Immature natural killer cell (primary cell): ENCODE measurements at regions not wholly inside any gene's neighbourhood (a gene's known extent, or its start where the extent isn't known, plus 50 kb on each side); places are given as distances from the start of the nearest gene placed in this dataset.

Source experiments
- DNase-seq, 3 donors: peaks; one replicate each; pipeline ENCODE4 v3.0.0; 2022; ENCODE audit warnings: mixed read lengths in 1 of 3
- H3K27ac Mint-ChIP-seq, 6 donors: one replicate each; pipeline ENCODE4 v1.8.0; 2020; ENCODE audit warnings: mixed read lengths in 6 of 6, mild to moderate bottlenecking in 5 of 6, inconsistent platforms in 4 of 6, moderate library complexity in 3 of 6
- H3K27me3 Mint-ChIP-seq, 3 donors: one replicate each; pipeline ENCODE4 v1.8.0; 2020 to 2021; ENCODE audit warnings: low read depth in 3 of 3, mild to moderate bottlenecking in 3 of 3, mixed read lengths in 3 of 3, moderate library complexity in 3 of 3, inconsistent platforms in 1 of 3
- H3K36me3 Mint-ChIP-seq, 3 donors: one replicate each; pipeline ENCODE4 v1.8.0; 2020; ENCODE audit warnings: mixed read lengths in 3 of 3, inconsistent platforms in 2 of 3, mild to moderate bottlenecking in 2 of 3
- H3K4me1 Mint-ChIP-seq, 2 donors: one replicate each; pipeline ENCODE4 v1.8.0; 2020; ENCODE audit warnings: inconsistent platforms in 2 of 2, mild to moderate bottlenecking in 2 of 2, mixed read lengths in 2 of 2, moderate library complexity in 1 of 2
- H3K4me3 Mint-ChIP-seq, 5 donors: one replicate each; pipeline ENCODE4 v1.8.0; 2020; ENCODE audit warnings: mild to moderate bottlenecking in 5 of 5, mixed read lengths in 5 of 5, inconsistent platforms in 3 of 5, moderate library complexity in 3 of 5
- H3K9me3 Mint-ChIP-seq, 6 donors: one replicate each; pipeline ENCODE4 v1.8.0; 2020; ENCODE audit warnings: mild to moderate bottlenecking in 6 of 6, mixed read lengths in 6 of 6, inconsistent platforms in 4 of 6, moderate library complexity in 3 of 6

DNA sequence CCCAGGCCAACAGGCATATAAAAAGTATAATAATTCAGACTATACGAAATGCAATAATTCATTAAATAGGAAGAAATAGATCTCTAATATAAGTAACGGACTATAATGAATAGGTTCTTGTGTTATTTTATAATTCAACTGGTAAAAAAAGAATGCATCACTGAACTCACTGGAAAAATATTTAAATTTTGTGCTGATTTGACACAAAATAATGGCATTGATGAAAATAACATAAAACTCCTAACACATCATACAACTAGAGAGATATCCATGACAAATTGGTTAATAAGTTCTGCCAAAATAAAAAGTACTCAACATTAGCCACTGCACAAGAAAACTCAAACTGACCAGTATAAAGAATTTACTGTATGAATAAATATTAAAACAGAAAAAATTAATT lies 57.1 kb upstream of the RAB4A start:
- H3K36me3 Mint-ChIP-seq, result no peaks in the 10 kb centered on the region

DNA sequence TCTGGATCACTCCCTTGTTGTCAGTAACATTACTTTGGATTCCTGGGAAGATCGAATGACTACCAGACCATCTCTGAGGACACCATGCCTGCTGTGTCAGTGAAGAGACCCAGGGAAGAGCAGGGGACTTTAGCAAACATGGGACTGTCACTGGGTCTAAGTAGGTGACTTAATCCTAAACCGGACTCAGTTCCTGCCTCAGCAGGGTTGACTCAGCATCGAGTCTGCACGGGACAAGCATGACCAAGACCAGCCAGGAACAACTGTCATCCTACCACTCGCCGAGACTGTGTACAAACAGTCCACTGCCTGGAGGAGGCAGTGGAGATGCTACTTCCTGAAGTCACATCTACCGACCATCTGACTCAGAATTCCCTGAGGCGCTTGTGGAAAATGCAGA lies 53.2 kb upstream of the RAB4A start:
- peaks cover 0 to 7% (median 2%) of the 10 kb centered on the region in 3 donors for H3K27me3 Mint-ChIP-seq
- no peaks in the 10 kb centered on the region for H3K36me3 Mint-ChIP-seq
- no peak overlapping the region for H3K4me3 Mint-ChIP-seq
- no peak for DNase-seq
- H3K27ac Mint-ChIP-seq, result no peak overlapping the region
- no peaks in the 10 kb centered on the region for H3K4me1 Mint-ChIP-seq
- no peaks in the 10 kb centered on the region for H3K9me3 Mint-ChIP-seq

More for the DNA sequence above, 57.1 kb upstream of the RAB4A start:
- peaks cover 0 to 7% (median 2%) of the 10 kb centered on the region in 3 donors for H3K27me3 Mint-ChIP-seq
- H3K9me3 Mint-ChIP-seq, result no peaks in the 10 kb centered on the region
- H3K4me3 Mint-ChIP-seq, result no peak overlapping the region
- DNase-seq, result no peak
- H3K27ac Mint-ChIP-seq, result no peak overlapping the region
- H3K4me1 Mint-ChIP-seq, result no peaks in the 10 kb centered on the region

DNA sequence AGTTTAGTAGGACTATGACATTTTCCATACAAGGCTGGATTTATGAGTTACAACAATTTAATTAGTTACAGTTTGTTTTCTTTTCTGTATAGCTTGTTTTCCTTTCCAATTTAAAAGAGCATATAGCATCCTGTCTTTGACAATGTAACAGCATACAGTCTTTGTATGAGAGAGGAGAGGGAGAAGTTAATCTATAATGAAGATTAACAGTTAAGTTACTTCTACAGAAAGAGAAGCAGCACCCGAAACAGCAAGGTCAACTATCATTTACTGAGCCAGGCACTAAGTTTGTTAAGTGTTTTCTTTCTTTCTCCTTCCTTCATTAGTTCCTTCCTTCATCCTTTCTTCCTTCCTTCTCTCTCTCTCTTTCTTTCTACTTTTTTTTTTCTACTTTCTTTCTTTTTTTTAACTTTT lies 52.3 kb upstream of the RAB4A start:
- DNase-seq, result no peak
- no peaks in the 10 kb centered on the region for H3K9me3 Mint-ChIP-seq
- H3K4me1 Mint-ChIP-seq, result no peaks in the 10 kb centered on the region
- H3K27me3 Mint-ChIP-seq, result peaks cover 0 to 7% (median 2%) of the 10 kb centered on the region in 3 donors
- H3K36me3 Mint-ChIP-seq, result no peaks in the 10 kb centered on the region
- no peak overlapping the region for H3K4me3 Mint-ChIP-seq
- no peak overlapping the region for H3K27ac Mint-ChIP-seq

DNA sequence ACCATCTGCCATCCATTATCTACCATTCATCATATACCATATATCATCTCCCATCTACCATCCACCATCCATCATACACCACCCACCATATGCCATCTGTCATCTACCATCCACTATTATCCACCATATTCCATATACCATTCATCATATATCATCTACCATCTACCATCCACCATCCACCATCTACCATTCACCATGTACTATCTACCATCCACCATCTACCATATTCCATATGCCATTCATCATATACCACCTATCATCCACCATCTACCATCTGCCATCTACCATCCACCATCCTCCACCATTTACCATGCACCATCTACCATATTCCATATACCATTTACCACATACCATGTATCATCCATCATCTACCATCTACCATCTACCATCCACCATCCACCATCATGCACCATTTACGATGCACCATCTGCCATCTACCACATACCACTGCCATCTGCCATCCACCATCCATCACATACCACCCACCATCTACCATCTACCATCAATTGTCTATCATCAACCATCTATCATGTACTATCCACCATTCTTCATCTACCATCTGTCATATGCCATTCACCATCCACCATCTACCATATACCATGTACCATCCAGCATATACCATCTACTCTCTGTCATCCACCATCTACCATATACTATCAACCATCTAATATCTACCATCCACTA lies 50.6 kb upstream of the RAB4A start:
- no peak overlapping the region for H3K4me3 Mint-ChIP-seq
- no peak for DNase-seq
- peaks cover 2 to 6% (median 2%) of the 10 kb centered on the region in 3 donors for H3K27me3 Mint-ChIP-seq
- H3K36me3 Mint-ChIP-seq, result no peaks in the 10 kb centered on the region
- H3K27ac Mint-ChIP-seq, result no peak overlapping the region
- no peaks in the 10 kb centered on the region for H3K9me3 Mint-ChIP-seq
- no peaks in the 10 kb centered on the region for H3K4me1 Mint-ChIP-seq

DNA sequence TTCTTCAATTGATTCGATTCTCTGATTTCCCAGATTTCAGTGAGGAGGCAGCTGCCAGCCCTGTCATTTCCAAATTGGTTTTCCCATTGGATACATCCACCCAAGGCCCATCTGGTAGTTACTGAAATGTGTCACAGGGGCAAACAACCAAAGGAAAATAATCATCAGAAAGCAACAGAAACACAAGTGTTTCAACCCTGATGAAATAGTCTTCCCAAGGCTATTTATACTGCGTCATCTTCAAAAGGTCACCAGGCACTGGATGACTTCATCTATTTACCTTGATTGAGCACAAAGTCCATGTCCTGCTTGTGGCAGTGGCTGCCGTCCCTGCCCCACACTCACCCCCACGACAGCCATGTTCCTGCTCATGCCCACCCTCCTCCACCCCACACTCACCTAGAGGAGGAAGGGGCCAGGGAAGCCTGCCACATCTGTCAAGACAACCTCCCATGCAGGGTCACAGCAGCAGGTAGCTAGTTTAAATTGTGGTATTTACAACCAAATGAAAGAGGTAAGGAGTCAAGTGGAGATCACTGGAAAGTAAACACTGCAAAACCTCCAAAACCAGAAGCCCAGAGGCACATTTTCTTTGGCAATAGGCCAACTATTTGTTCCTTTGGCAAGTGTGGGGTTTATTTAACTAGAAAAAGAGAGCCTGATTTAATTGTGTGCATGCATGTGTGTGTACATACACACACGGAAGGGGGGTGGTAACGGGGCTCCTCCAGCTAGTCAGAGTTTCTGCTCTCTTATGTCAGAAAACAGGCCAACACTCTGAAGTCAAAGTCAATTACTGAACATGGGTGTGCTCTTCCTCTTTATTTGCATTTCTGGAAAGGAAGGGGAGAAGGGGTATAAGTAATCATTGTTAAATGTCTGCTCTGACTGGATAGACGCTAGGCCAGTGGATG lies 49.5 kb upstream of the RAB4A start:
- H3K27me3 Mint-ChIP-seq, result peaks cover 2 to 7% (median 2%) of the 10 kb centered on the region in 3 donors
- DNase-seq, result no peak
- no peak overlapping the region for H3K27ac Mint-ChIP-seq
- H3K4me1 Mint-ChIP-seq, result no peaks in the 10 kb centered on the region
- H3K9me3 Mint-ChIP-seq, result no peaks in the 10 kb centered on the region
- H3K4me3 Mint-ChIP-seq, result no peak overlapping the region
- no peaks in the 10 kb centered on the region for H3K36me3 Mint-ChIP-seq
